ENCODE measurements at regions not wholly inside any gene's neighbourhood (a gene's known extent, or its start where the extent isn't known, plus 50 kb on each side); places are given as distances from the start of the nearest gene placed in this dataset.

DNA sequence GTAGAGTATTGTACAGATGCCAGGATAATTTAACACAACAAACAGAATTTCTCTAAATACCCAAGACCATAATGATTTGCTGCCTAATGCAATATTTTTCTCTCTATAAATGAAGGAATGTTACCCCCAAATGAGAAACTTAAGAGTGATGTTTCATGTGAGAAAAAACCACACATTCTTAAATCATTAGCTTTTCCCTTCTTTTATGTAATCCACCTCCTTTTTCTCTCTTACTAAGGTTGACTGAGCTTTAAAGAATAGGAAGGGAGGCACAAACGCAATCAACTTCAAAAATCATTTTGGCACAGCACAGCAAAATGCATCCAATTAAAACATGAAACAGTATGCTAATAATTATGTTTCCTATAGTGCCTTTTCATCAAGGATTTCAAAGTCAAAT lies 698.1 kb upstream of the CDH2 start:
- Histone ChIP-seq H3K27me3 (ENCODE audit: control insufficient read depth, insufficient read depth, low read length, poor library complexity, severe bottlenecking) (no peaks in the 10 kb centered on the region), H3K4me1 (ENCODE audit: control insufficient read depth, insufficient read depth, low read length) (no peaks in the 10 kb centered on the region), H3K4me3 (ENCODE audit: insufficient read depth, low read depth, low read length) (no peak overlapping the region), H3K27ac (ENCODE audit: insufficient read depth, low read depth, low read length, poor library complexity, severe bottlenecking) (no peak overlapping the region), H3K36me3 (ENCODE audit: control insufficient read depth, insufficient read depth, low read length) (no peaks in the 10 kb centered on the region), H3K9me3 (ENCODE audit: control insufficient read depth, low read length) (no peaks in the 10 kb centered on the region)
- WGBS, 2 experiments: 92% methylated on average over 1 of the region's 1 CpG; no CpG with 5 or more reads in 1 of the 2 experiments

DNA sequence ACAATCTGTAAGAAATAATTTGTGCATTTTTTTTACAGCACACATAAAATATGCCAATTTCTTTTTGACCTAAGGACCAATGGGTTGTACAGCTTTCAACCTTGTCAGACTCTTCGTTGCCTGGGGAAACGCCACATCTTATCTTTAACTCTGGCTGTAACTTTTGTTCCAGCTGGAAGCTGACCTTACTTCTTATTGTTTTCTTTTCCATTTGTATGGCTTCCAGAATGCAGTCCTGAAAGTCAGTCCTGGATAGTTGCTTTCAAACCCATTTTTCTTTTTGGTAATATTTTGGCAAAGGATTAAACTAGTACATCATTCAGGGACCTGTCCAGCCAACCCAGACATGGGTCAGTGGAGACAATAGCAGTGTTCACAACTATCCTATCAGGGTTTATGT lies 686.5 kb upstream of the CDH2 start:
- Histone ChIP-seq H3K36me3 (ENCODE audit: control insufficient read depth, insufficient read depth, low read length) (no peaks in the 10 kb centered on the region), H3K4me3 (ENCODE audit: insufficient read depth, low read depth, low read length) (no peak overlapping the region), H3K27me3 (ENCODE audit: control insufficient read depth, insufficient read depth, low read length, poor library complexity, severe bottlenecking) (no peaks in the 10 kb centered on the region), H3K9me3 (ENCODE audit: control insufficient read depth, low read length) (no peaks in the 10 kb centered on the region), H3K4me1 (ENCODE audit: control insufficient read depth, insufficient read depth, low read length) (no peaks in the 10 kb centered on the region), H3K27ac (ENCODE audit: insufficient read depth, low read depth, low read length, poor library complexity, severe bottlenecking) (no peak overlapping the region)
- 96 to 100% methylated on average over 2 of the region's 2 CpGs for WGBS, 2 experiments

DNA sequence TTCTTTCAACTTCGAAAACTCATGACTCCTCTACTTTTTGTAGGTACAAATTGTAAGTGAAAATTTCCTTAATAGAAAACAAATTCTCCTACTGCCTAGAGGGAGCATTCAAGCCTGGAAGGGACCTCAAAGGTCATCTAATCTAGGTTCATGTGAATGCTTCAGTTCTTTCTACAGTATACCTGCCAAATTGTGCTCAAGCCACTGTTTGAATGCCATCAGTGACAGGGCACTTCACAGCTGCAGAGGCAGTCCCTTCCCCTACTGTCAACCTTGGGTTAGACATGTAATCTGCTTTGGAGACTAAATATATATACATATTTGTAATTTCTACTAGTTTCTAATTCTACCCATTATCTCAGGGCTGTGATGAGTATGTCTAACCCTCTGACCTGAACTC lies 681.3 kb upstream of the CDH2 start:
- Histone ChIP-seq H3K27ac (ENCODE audit: insufficient read depth, low read depth, low read length, poor library complexity, severe bottlenecking) (no peak overlapping the region), H3K4me3 (ENCODE audit: insufficient read depth, low read depth, low read length) (no peak overlapping the region), H3K27me3 (ENCODE audit: control insufficient read depth, insufficient read depth, low read length, poor library complexity, severe bottlenecking) (no peaks in the 10 kb centered on the region), H3K9me3 (ENCODE audit: control insufficient read depth, low read length) (no peaks in the 10 kb centered on the region), H3K4me1 (ENCODE audit: control insufficient read depth, insufficient read depth, low read length) (no peaks in the 10 kb centered on the region), H3K36me3 (ENCODE audit: control insufficient read depth, insufficient read depth, low read length) (no peaks in the 10 kb centered on the region)
- 83% methylated on average over 1 of the region's 1 CpG; no CpG with 5 or more reads in 1 of the 2 experiments for WGBS, 2 experiments

DNA sequence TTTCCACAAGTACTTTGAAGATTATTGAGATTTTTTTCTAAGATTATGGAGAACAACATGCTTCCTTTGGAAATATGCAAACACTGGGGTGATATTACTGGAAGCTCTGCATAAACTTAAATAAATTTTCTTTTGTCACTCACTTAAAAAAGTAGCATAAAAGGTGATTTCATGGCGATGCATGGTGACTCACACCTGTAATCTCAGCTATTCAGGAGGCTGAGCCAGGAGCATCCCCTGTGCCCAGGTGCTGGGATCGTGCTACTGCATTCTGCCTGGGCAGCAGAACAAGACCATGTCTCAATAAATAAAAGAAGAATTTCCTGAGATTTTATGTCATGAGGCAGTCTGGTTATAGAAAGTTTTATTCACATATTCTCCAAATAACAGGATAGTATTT lies 679.1 kb upstream of the CDH2 start:
- H3K9me3 ChIP-seq (ENCODE audit: control insufficient read depth, low read length): no peaks in the 10 kb centered on the region
- 81 to 93% methylated on average over 2 of the region's 2 CpGs for WGBS, 2 experiments
- no peak overlapping the region for H3K4me3 ChIP-seq (ENCODE audit: insufficient read depth, low read depth, low read length)
- H3K27me3 ChIP-seq (ENCODE audit: control insufficient read depth, insufficient read depth, low read length, poor library complexity, severe bottlenecking): no peaks in the 10 kb centered on the region
- H3K27ac ChIP-seq (ENCODE audit: insufficient read depth, low read depth, low read length, poor library complexity, severe bottlenecking): no peak overlapping the region
- no peaks in the 10 kb centered on the region for H3K4me1 ChIP-seq (ENCODE audit: control insufficient read depth, insufficient read depth, low read length)
- no peaks in the 10 kb centered on the region for H3K36me3 ChIP-seq (ENCODE audit: control insufficient read depth, insufficient read depth, low read length)

DNA sequence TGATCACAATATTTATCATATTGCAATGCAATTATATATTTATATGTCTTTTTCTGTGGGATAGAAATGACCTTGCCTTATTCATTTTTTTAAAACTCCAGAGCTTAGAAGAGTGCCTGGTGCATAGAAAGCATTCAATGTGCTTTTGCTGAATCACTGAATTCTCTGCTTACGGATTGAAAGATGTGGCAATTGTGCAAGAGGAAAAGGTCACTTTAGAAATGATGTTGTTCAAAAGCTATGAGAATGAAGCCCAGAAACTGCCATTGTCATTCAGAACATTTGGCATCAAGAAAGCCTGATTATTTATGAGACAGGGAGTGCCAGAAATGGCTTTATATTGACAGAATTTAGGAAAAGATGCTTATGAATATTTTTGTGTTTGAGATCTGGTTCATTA lies 678.6 kb upstream of the CDH2 start:
- Histone ChIP-seq H3K9me3 (ENCODE audit: control insufficient read depth, low read length) (no peaks in the 10 kb centered on the region), H3K27ac (ENCODE audit: insufficient read depth, low read depth, low read length, poor library complexity, severe bottlenecking) (no peak overlapping the region), H3K27me3 (ENCODE audit: control insufficient read depth, insufficient read depth, low read length, poor library complexity, severe bottlenecking) (no peaks in the 10 kb centered on the region), H3K36me3 (ENCODE audit: control insufficient read depth, insufficient read depth, low read length) (no peaks in the 10 kb centered on the region), H3K4me3 (ENCODE audit: insufficient read depth, low read depth, low read length) (no peak overlapping the region), H3K4me1 (ENCODE audit: control insufficient read depth, insufficient read depth, low read length) (no peaks in the 10 kb centered on the region)
- 85 to 89% methylated on average over 1 of the region's 1 CpG for WGBS, 2 experiments

DNA sequence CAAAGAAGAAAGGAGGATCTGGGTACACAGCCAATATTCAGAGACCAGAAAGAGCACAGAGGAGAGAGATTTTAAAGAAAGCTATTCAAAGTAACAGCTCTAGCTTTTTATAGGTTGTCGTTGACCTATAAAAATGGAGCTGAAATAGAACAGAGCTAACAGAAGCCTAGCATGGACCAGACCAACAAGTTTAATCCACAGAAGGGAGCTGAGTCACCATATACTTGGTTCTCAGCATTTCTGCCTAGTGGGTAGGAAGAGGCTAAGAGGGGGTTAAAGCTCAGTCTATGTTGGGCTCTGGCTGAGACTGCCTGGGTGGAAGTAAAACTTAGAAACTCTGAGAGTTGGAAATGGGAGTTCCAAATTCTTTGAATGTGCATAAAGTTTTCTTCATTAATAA lies 678.0 kb upstream of the CDH2 start:
- Histone ChIP-seq H3K9me3 (ENCODE audit: control insufficient read depth, low read length) (no peaks in the 10 kb centered on the region), H3K27me3 (ENCODE audit: control insufficient read depth, insufficient read depth, low read length, poor library complexity, severe bottlenecking) (no peaks in the 10 kb centered on the region), H3K36me3 (ENCODE audit: control insufficient read depth, insufficient read depth, low read length) (no peaks in the 10 kb centered on the region), H3K27ac (ENCODE audit: insufficient read depth, low read depth, low read length, poor library complexity, severe bottlenecking) (no peak overlapping the region), H3K4me3 (ENCODE audit: insufficient read depth, low read depth, low read length) (no peak overlapping the region), H3K4me1 (ENCODE audit: control insufficient read depth, insufficient read depth, low read length) (no peaks in the 10 kb centered on the region)
- 95% methylated on average over 1 of the region's 1 CpG for WGBS, 2 experiments

DNA sequence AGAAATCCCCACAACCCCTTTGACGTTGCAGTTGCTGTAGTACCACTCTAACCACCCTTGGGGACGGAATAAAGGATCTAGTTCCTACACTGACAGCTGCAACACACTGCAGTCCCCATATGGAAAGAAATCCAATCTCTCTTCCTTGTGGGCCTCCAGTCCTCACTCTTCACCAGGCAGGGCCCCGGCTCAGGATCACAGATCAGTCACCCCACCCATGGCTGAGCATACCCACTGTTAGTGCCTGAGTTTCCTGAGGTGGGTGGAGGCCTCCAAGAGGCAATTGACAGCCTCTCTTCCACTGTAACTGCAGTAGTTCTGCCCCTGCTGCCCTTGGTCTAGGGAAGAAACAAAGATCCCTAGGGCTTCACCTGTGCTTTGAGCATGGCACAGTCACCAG lies 670.0 kb upstream of the CDH2 start:
- H3K27me3 ChIP-seq (ENCODE audit: control insufficient read depth, insufficient read depth, low read length, poor library complexity, severe bottlenecking): no peaks in the 10 kb centered on the region
- H3K4me3 ChIP-seq (ENCODE audit: insufficient read depth, low read depth, low read length): no peak overlapping the region
- 81 to 84% methylated on average over 3 of the region's 3 CpGs for WGBS, 2 experiments
- no peak overlapping the region for H3K27ac ChIP-seq (ENCODE audit: insufficient read depth, low read depth, low read length, poor library complexity, severe bottlenecking)
- no peaks in the 10 kb centered on the region for H3K4me1 ChIP-seq (ENCODE audit: control insufficient read depth, insufficient read depth, low read length)
- no peaks in the 10 kb centered on the region for H3K9me3 ChIP-seq (ENCODE audit: control insufficient read depth, low read length)
- H3K36me3 ChIP-seq (ENCODE audit: control insufficient read depth, insufficient read depth, low read length): no peaks in the 10 kb centered on the region

DNA sequence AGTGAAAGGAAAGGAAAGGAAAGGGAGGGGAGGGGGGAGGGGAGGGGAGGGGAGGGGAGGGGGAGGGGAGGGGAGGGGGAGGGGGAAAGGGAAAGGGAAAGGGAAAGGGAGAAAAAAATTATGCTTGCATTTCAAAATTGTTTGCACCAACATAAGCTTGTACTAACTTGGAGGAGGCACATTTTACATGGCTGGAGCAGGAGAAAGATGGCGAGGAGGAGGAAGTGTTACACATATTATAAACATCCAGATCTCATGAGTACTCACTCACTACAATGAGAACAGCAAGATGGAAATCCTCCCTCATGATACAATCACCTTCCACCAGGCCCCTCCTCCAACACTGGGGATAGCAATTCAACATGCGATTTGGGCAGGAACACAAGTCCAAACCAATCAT lies 660.2 kb upstream of the CDH2 start:
- 84 to 87% methylated on average over 2 of the region's 2 CpGs for WGBS, 2 experiments
- Histone ChIP-seq H3K27me3 (ENCODE audit: control insufficient read depth, insufficient read depth, low read length, poor library complexity, severe bottlenecking) (no peaks in the 10 kb centered on the region), H3K4me3 (ENCODE audit: insufficient read depth, low read depth, low read length) (no peak overlapping the region), H3K4me1 (ENCODE audit: control insufficient read depth, insufficient read depth, low read length) (no peaks in the 10 kb centered on the region), H3K9me3 (ENCODE audit: control insufficient read depth, low read length) (no peaks in the 10 kb centered on the region), H3K36me3 (ENCODE audit: control insufficient read depth, insufficient read depth, low read length) (no peaks in the 10 kb centered on the region), H3K27ac (ENCODE audit: insufficient read depth, low read depth, low read length, poor library complexity, severe bottlenecking) (no peak overlapping the region)

DNA sequence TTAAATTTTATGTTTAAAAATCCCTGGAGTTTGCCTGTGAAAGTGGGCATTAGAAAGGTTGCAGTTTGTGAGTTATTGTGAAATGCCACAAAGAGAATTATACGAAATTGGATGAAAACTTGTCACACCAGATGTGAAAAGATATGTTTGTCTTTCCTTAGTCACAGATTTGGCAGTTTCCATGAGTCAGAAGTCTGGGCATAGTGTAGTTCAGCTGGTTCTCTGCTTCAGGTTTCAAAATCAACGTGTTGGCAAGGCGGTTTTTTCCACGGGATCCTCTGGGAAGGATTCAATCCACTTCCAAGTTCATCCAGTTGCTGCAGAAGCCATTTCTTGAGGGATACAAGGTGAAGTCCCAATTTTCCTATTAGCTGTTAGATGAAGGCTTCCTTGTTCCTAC lies 658.0 kb upstream of the CDH2 start:
- Histone ChIP-seq H3K4me1 (ENCODE audit: control insufficient read depth, insufficient read depth, low read length) (no peaks in the 10 kb centered on the region), H3K27ac (ENCODE audit: insufficient read depth, low read depth, low read length, poor library complexity, severe bottlenecking) (no peak overlapping the region)
- WGBS, 2 experiments: 84 to 96% methylated on average over 4 of the region's 4 CpGs

DNA sequence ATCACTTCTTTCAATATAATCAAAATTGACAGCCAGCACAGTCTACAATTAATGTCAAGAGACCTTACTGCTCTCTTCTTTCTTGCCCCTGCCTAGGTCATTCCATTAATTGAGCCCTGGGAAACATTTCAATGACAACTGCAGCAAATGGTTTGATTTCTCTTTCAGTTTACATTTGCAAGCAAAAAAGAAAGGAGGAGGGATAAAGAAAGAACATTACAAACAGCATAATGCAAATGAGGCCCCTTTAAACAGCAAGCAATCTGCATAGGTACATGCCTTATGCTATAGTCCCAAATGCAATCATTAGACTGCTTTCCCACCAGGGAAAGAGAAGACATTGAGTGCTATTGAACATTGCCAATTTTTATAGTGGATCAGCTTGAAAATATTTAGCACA lies 655.0 kb upstream of the CDH2 start:
- H3K9me3 ChIP-seq (ENCODE audit: control insufficient read depth, low read length): no peaks in the 10 kb centered on the region
- no peaks in the 10 kb centered on the region for H3K36me3 ChIP-seq (ENCODE audit: control insufficient read depth, insufficient read depth, low read length)
- H3K27ac ChIP-seq (ENCODE audit: insufficient read depth, low read depth, low read length, poor library complexity, severe bottlenecking): no peak overlapping the region

More for the DNA sequence above, 658.0 kb upstream of the CDH2 start:
- no peak overlapping the region for H3K4me3 ChIP-seq (ENCODE audit: insufficient read depth, low read depth, low read length)
- H3K36me3 ChIP-seq (ENCODE audit: control insufficient read depth, insufficient read depth, low read length): no peaks in the 10 kb centered on the region
- no peaks in the 10 kb centered on the region for H3K9me3 ChIP-seq (ENCODE audit: control insufficient read depth, low read length)
- H3K27me3 ChIP-seq (ENCODE audit: control insufficient read depth, insufficient read depth, low read length, poor library complexity, severe bottlenecking): no peaks in the 10 kb centered on the region

DNA sequence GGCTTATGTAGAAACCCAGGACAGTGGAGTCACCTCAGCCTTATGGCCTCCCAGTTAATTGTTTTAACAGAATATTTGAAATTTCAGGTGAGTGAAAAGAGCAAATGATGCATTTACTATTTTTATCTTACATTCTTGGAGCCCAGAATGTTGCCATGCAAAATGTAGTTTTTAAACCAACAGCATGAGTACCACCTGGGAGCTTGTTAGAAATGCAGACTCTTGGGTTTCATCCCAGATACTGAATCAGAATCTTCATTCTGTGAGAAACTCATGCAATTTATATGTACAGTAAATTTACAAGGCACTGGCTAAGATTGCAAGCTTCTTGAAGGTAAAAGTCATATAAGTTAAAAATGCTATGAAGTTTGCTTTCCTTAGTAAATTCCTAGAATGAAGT lies 654.5 kb upstream of the CDH2 start:
- no peak overlapping the region for H3K27ac ChIP-seq (ENCODE audit: insufficient read depth, low read depth, low read length, poor library complexity, severe bottlenecking)

More for the DNA sequence above, 655.0 kb upstream of the CDH2 start:
- no peak overlapping the region for H3K4me3 ChIP-seq (ENCODE audit: insufficient read depth, low read depth, low read length)
- peaks cover 12% of the 10 kb centered on the region for H3K4me1 ChIP-seq (ENCODE audit: control insufficient read depth, insufficient read depth, low read length)
- no peaks in the 10 kb centered on the region for H3K27me3 ChIP-seq (ENCODE audit: control insufficient read depth, insufficient read depth, low read length, poor library complexity, severe bottlenecking)

More for the DNA sequence above, 654.5 kb upstream of the CDH2 start:
- Histone ChIP-seq H3K4me3 (ENCODE audit: insufficient read depth, low read depth, low read length) (no peak overlapping the region), H3K9me3 (ENCODE audit: control insufficient read depth, low read length) (no peaks in the 10 kb centered on the region), H3K36me3 (ENCODE audit: control insufficient read depth, insufficient read depth, low read length) (no peaks in the 10 kb centered on the region), H3K4me1 (ENCODE audit: control insufficient read depth, insufficient read depth, low read length) (peaks cover 12% of the 10 kb centered on the region), H3K27me3 (ENCODE audit: control insufficient read depth, insufficient read depth, low read length, poor library complexity, severe bottlenecking) (no peaks in the 10 kb centered on the region)
